ENCODE measurements at regions not wholly inside any gene's neighbourhood (a gene's known extent, or its start where the extent isn't known, plus 50 kb on each side); places are given as distances from the start of the nearest gene placed in this dataset.
A peak's percentile ranks its signal among the peaks of the same experiment; 100 is the strongest.

- no peaks in the 10 kb centered on the region for H3K36me3 ChIP-seq (ENCODE audit: insufficient read depth in 1 of 2, low read depth in 1 of 2)
- ATAC-seq (no peak), DNase-seq (peak in 1 of 2 donors; percentile 28)
- intact Hi-C loops (cut with DNase I) = no loop called here
- 72 to 100% (median 83%) methylated on average over 2 of the region's 2 CpGs for WGBS, 3 donors
- no peak overlapping the region for H3K4me3 ChIP-seq
- no peaks in the 10 kb centered on the region for H3K9me3 ChIP-seq
- no peaks in the 10 kb centered on the region for H3K4me1 ChIP-seq
- no peak overlapping the region for H3K27ac ChIP-seq
- no peaks in the 10 kb centered on the region for H3K27me3 ChIP-seq (ENCODE audit: insufficient read depth in 3 of 3, low read length in 2 of 3)
- no peak for TF ChIP-seq CTCF (IDR thresholded peaks at IDR 0.05)
Observed at GRCh38 chrX:117120700-117121099, 657.9 kb upstream of the CT83 start.

GRCh38 chrX:117096528-117096927, 633.8 kb upstream of the CT83 start:
- H3K4me1 ChIP-seq = no peaks in the 10 kb centered on the region
- H3K9me3 ChIP-seq = no peaks in the 10 kb centered on the region
- DNase-seq = no peak
- no peak overlapping the region for H3K27ac ChIP-seq
- H3K36me3 ChIP-seq (ENCODE audit: insufficient read depth in 1 of 2, low read depth in 1 of 2) = no peaks in the 10 kb centered on the region
- no peak for TF ChIP-seq CTCF (IDR thresholded peaks at IDR 0.05)
- ATAC-seq = no peak
- H3K27me3 ChIP-seq (ENCODE audit: insufficient read depth in 3 of 3, low read length in 2 of 3) = no peaks in the 10 kb centered on the region
- no peak overlapping the region for H3K4me3 ChIP-seq
- intact Hi-C loops (cut with DNase I) = no loop called here

GRCh38 chrX:117095393-117095792, 632.6 kb upstream of the CT83 start:
- DNase-seq (no peak), ATAC-seq (no peak)
- Histone ChIP-seq H3K36me3 (ENCODE audit: insufficient read depth in 1 of 2, low read depth in 1 of 2) (no peaks in the 10 kb centered on the region), H3K9me3 (no peaks in the 10 kb centered on the region), H3K4me3 (no peak overlapping the region), H3K27ac (no peak overlapping the region), H3K4me1 (no peaks in the 10 kb centered on the region), H3K27me3 (ENCODE audit: insufficient read depth in 3 of 3, low read length in 2 of 3) (no peaks in the 10 kb centered on the region)
- WGBS, 3 donors = 94 to 100% (median 97%) methylated on average over 2 of the region's 2 CpGs
- intact Hi-C loops (cut with DNase I) = no loop called here
- TF ChIP-seq CTCF (IDR thresholded peaks at IDR 0.05) = no peak

GRCh38 chrX:117094149-117094548, 631.4 kb upstream of the CT83 start:
- ATAC-seq (no peak), DNase-seq (no peak)
- intact Hi-C loops (cut with DNase I) = no loop called here
- Histone ChIP-seq H3K27ac (no peak overlapping the region), H3K36me3 (ENCODE audit: insufficient read depth in 1 of 2, low read depth in 1 of 2) (no peaks in the 10 kb centered on the region), H3K9me3 (no peaks in the 10 kb centered on the region), H3K4me1 (no peaks in the 10 kb centered on the region), H3K4me3 (no peak overlapping the region), H3K27me3 (ENCODE audit: insufficient read depth in 3 of 3, low read length in 2 of 3) (no peaks in the 10 kb centered on the region)
- 69 to 91% (median 89%) methylated on average over 1 of the region's 1 CpG for WGBS, 3 donors
- no peak for TF ChIP-seq CTCF (IDR thresholded peaks at IDR 0.05)

GRCh38 chrX:117093319-117093718, 630.5 kb upstream of the CT83 start:
- Histone ChIP-seq H3K9me3 (no peaks in the 10 kb centered on the region), H3K27ac (no peak overlapping the region), H3K27me3 (ENCODE audit: insufficient read depth in 3 of 3, low read length in 2 of 3) (no peaks in the 10 kb centered on the region), H3K4me1 (no peaks in the 10 kb centered on the region), H3K36me3 (ENCODE audit: insufficient read depth in 1 of 2, low read depth in 1 of 2) (no peaks in the 10 kb centered on the region), H3K4me3 (no peak overlapping the region)
- no peak for ATAC-seq
- WGBS, 3 donors = 78 to 96% (median 96%) methylated on average over 1 of the region's 1 CpG
- TF ChIP-seq CTCF (IDR thresholded peaks at IDR 0.05) = no peak
- DNase-seq = no peak
- intact Hi-C loops (cut with DNase I) = no loop called here

All from psoas muscle (tissue), 7 donors.